GM19240 (cell line): ENCODE measurements at regions not wholly inside any gene's neighbourhood (a gene's known extent, or its start where the extent isn't known, plus 50 kb on each side); places are given as distances from the start of the nearest gene placed in this dataset.

Experiments used
- DNase-seq: peaks from one replicate; pipeline ENCODE4 v3.0.0; 2011; ENCODE audit warnings: low spot score; ENCODE audit not compliant: insufficient read length

GRCh38 chr7:46461334-46461777, 540.3 kb upstream of the IGFBP3 start:
- DNase-seq = no peak

- DNase-seq = no peak
Measured at GRCh38 chr7:46459942-46460341, 538.9 kb upstream of the IGFBP3 start.

GRCh38 chr7:46454816-46455215, 533.7 kb upstream of the IGFBP3 start:
- no peak for DNase-seq

DNA sequence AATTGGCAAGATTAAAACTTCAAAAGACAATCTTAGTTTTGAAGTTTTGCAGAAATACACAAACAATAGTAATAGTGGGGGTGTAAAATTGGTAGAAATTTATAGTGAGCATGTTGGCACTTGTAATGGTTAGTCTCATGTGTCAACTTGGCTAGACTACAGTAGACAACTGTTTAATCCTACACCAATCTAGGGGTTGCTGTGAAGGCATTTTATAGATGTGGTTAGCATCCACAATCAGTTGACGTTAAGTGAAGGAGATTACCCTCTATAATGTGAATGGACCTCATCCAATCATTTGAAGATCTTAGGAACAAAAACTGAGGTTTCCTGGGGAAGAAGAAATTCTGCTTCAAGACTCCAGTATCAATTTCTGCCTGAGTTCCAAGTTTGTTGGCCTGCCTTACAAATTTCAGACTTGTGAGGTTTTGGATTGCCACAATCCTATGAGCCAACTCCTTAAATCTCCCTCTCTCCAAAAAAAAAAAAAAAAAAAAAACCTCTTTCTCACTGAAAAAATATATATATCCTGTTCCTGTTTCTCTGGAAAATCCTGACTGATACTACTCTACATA, 531.6 kb upstream of the IGFBP3 start:
- DNase-seq = no peak

GRCh38 chr7:46451846-46452245, 530.8 kb upstream of the IGFBP3 start:
- no peak for DNase-seq

DNA sequence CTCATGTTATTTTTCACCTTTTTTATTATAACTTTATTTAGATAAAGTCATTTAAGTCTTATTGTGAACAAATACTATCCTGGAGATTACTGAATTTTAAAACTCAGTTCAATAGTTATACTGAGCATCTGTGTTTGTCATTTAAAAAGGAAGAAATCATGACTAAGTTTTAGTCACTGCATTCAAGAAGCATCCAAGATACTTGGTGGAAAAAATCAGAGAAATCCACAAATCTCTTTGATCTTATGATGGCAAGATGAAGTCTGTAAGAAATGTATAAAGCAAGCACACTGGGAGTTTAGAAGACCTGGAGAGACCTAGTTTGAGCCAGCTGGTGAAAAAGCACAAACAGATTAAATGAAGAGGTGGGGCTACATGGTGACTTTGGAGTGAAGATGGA, 529.8 kb upstream of the IGFBP3 start:
- no peak for DNase-seq

- no peak for DNase-seq
Measured at GRCh38 chr7:46450425-46450824, 529.4 kb upstream of the IGFBP3 start.

GRCh38 chr7:46449743-46450142, 528.7 kb upstream of the IGFBP3 start:
- DNase-seq = no peak

GRCh38 chr7:46448478-46448877, 527.4 kb upstream of the IGFBP3 start:
- no peak for DNase-seq

DNA sequence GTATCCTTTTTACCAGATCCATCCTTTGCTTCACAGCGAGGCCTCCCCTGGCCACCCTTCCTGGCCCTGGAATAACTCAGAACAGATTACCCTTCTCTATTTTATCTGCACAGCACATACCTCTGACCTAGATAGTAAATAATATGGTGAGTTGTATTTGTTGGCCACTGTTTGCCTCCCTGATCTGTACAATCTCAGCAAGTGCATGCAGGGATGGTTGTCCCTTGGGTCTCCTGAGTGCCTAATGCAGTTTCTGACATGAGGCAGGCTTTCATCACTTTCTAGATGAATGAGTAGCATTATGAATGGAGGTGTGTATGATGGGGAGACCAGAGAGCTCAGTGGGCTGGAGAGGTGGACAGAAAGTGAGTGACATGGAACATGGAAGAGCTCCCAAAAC, 525.1 kb upstream of the IGFBP3 start:
- DNase-seq = no peak

DNA sequence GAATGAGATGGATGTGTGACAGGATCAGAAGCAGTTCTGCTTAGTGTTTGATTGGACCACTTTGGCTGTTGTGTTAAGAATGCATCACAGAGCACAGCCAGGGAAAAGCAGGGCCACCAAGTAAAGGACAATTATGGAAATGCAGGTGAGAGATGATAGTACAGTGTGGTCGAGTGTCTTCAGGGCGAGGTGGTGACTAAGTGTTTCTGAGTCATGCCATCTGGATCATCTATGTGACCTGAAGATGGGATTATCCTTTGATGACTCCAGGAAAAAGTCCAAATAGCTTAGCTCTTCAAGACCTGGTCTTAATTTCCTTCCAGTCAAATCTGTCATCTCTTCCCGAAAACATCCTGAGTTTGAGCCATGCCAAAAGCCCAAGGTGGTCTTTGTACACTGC, 523.2 kb upstream of the IGFBP3 start:
- no peak for DNase-seq

- DNase-seq = no peak
Measured at GRCh38 chr7:46440186-46440585, 519.1 kb upstream of the IGFBP3 start.

- DNase-seq = no peak
Measured at GRCh38 chr7:46432708-46433107, 511.6 kb upstream of the IGFBP3 start.

GRCh38 chr7:46428295-46428694, 507.2 kb upstream of the IGFBP3 start:
- no peak for DNase-seq

GRCh38 chr7:46424934-46425333, 503.9 kb upstream of the IGFBP3 start:
- no peak for DNase-seq

DNA sequence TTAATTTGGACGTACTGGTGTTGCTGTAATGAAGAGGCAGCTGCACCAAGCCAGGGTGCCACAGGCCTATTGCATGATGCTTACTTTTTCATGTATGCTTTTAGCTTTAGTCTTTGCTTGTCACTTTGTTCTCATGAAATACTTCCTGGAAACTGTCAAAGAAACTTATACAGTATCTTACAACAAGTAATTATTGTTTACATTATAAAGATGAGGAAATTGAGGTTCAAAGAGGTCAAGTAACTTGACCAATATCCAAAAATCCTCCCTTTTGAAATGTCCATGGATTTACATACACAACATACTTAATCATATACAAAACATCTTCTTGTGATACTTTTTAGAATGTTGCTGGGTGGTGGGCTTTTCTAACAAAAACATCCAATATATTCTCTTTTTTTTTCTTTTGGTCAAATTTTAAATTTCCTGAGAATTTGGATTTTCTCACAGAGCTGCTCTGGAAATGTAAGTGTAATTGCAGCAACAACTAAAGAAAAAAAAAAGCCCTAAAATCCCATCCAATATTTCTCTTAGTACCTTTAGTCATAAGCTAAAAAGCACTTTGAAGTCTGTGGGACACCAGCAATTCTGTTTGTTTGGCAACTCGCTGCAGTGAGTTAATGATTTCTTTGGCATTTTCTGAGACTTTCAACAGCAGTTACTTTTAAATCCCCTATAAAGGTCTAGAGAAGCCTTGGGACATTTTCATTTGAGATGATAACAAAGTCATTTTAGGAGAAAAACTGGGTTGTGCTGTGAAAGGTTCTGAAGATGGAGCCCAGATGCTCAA, 500.6 kb upstream of the IGFBP3 start:
- DNase-seq = no peak

- no peak for DNase-seq
Measured at GRCh38 chr7:46414946-46415345, 493.9 kb upstream of the IGFBP3 start.

- DNase-seq = no peak
Measured at GRCh38 chr7:46411236-46411635, 490.2 kb upstream of the IGFBP3 start.

GRCh38 chr7:46407125-46407524, 486.1 kb upstream of the IGFBP3 start:
- no peak for DNase-seq

DNA sequence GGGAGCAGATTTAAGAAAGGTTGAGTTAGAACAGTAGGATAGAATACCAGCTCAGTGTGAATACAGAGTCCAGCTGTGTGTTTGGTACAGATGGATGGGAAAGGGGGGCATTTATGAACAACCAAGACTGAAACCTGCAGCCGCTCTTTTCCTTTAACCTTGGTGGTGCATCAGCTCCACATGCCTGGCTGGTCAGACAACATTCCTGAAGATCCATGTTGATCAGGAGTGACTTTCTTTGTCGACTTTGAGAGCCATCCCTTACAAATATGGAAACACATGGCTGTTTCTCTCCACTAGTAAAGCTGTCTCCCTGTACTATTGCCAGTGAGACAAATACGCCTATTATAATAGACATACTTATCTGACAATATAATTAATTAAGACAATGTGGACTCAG, 476.5 kb upstream of the IGFBP3 start:
- no peak for DNase-seq

- no peak for DNase-seq
Measured at GRCh38 chr7:46396481-46396880, 475.4 kb upstream of the IGFBP3 start.

DNA sequence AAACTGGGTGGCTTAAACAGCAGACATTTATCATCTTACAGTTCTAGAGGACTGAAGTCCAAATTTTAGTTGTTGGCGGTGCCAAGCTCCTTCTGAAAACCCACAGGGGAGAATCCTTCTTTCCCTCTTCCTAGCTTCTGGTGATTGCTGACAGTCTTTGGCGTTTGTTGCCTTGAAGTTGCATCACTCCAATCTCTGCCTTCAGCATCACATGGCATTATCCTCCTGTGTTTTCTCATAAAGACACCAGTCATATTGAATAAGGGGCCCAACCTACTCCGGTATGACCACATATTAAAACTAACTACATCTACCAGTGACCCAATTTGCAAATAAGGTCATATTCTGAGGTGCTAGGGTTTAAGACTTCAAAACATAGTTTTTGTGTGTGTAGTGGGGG, 472.1 kb upstream of the IGFBP3 start:
- no peak for DNase-seq
